ENCODE measurements at regions not wholly inside any gene's neighbourhood (a gene's known extent, or its start where the extent isn't known, plus 50 kb on each side); places are given as distances from the start of the nearest gene placed in this dataset.

DNA sequence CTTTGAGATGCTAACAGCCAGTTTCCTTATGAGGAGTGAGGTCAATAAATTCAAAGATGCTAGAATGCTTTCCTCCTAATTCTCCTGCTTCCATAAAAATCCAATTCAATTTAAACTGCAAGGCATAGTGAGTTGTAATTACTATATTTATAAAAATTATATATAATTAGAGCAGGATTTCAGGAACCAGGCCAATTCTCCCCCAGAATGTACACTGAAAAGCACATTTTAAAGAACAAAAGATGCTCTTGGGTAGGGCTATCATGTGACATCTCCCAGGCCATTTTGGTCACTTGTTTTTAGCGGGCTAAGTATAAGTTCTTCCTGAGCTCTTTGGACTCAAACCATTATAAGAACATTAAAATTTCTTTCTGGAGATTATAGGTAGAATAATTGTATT, 195.7 kb upstream of the KCNG1 start:
- no peak for DNase-seq (ENCODE audit: low spot score)

DNA sequence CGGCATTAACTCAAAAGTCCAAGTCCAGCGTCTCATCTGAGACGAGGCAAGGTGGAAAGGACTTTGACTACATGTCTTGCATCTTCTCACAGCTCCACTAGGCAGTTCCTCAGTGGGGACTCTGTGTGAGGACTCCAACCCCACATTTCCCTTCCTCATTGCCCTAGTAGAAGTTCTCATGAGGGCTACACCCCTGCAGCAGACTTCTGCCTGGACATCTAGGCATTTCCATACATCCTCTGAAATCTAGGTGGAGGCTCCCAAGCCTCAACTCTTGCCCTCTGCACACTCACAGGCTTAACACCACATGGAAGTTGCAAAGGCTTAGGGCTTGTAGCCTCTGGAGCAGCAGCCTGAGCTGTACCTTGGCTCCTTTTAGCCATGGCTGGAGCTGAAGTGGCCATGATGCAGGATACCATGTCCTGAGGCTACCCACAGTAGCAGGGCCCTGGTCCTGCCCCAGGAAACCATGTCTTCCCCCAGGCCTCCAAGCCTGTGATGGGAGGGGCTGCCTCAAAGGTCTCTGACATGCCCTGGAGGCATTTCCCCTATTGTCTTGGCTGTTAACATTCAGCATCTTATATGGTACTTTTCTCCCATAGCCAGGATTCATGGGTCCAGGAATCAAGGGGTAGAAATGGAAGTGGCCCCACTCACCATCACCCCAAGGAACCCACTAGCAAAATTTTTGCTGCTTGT, 194.6 kb upstream of the KCNG1 start:
- DNase-seq (ENCODE audit: low spot score) = no peak

DNA sequence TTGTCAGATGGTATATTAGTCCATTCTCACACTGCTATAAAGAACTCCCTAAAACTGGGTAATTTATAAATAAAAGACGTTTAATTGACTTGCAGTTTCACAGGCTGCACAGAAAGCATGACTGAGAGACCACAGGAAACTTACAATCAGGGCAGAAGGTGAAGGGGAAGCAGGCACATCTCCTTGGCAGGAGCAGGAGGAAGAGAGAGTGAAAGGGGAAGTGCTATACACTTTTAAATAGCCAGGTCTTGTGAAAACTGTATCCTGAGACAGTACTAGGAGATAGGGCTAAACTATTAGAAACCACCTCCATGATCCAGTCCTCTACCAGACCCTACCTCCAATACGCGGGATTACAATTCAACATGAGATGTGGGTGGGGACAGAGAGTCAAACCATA, 193.9 kb upstream of the KCNG1 start:
- no peak for DNase-seq (ENCODE audit: low spot score)

DNA sequence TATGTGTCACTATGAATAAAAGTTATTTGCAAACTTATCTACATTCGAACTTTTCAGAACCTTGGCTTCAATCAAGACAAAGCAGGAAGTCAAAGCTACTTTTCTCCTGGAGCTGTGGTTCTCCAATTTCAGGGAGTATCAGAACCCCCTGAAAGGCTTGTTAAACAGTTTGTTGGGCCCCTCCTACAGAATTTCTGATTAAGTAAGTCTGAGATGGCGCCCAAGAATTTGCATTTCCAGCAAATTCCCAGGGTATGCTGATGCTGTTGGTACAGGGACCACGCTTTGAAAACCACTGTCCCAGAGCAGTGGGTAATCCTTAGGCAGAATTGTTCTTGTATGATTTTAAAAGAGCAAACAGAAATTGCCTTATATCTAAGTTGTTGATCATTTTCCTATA, 189.9 kb upstream of the KCNG1 start:
- no peak for DNase-seq (ENCODE audit: low spot score)

DNA sequence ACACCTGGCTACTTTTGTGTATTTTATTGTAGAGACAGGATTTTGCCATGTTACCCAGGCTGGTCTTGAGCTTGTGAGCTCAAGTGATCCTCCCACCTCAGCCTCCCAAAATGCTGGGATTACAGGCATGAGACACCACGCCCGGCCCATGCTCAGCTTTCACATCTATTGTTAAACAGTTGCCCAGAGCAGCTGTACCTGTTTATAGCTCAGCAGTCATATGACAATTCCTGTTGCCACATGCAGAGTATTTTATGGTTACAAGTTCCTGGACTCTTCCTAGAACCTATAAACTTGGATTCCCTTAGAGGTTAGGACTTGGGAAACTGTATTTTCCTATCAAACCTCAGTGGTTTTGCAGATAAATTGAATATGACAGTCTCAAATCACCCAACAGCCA, 188.3 kb upstream of the KCNG1 start:
- no peak for DNase-seq (ENCODE audit: low spot score)

- no peak for DNase-seq (ENCODE audit: low spot score)
Measured at GRCh38 chr20:51210084-51210483, 187.2 kb upstream of the KCNG1 start.

GRCh38 chr20:51208162-51208561, 185.3 kb upstream of the KCNG1 start:
- DNase-seq (ENCODE audit: low spot score) = no peak

DNA sequence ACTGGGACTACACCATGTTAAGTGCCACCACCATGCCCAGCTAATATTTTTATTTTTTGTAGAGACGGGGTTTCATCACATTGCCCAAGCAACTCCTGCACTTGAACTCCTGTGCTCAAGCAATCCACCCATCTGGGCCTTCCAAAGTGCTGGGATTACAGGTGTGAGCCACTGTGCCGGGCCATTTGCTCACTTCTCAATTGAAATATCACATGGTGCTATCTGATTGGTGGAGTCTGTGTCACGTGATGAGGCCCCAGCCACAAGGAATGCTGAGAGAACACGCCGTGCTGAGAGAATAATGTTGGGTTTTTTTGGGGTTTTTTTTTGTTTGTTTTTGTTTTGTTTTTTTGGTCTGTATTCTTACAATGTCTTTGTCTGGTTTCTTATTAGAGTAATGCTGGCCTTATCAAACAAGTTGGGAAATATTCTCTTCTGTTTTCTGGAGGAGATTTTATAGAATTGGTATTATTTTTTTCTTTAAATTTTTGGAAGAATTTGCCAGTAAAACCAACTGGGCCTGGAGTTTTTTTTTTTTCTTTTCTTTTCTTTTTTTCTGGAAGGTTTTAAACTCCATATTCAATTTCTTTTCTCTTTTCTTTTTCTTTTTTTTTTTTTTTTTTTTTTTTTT, 183.2 kb upstream of the KCNG1 start:
- no peak for DNase-seq (ENCODE audit: low spot score)

DNA sequence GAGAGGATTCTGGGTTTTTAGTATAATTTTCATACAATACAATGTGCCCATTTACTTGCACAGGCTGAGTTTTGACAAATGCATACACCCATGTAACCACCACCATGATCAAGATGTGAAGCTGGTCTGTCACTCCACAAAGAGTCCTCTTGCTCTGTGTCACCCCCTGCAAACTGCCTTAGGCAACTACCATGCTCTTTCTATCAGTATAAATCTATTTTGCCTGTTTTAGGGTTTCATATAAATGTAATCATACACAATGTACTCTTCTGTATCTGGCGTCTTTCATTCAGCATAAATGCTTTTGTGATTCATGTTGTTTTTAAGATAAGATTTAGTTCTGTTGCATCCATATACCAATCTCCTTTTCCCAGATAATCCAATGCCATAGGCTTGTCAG, 181.9 kb upstream of the KCNG1 start:
- DNase-seq (ENCODE audit: low spot score) = no peak

- no peak for DNase-seq (ENCODE audit: low spot score)
Measured at GRCh38 chr20:51204051-51204715, 181.3 kb upstream of the KCNG1 start.

- DNase-seq (ENCODE audit: low spot score) = no peak
Measured at GRCh38 chr20:51202304-51202703, 179.4 kb upstream of the KCNG1 start.

GRCh38 chr20:51199920-51200319, 177.0 kb upstream of the KCNG1 start:
- DNase-seq (ENCODE audit: low spot score) = no peak

- no peak for DNase-seq (ENCODE audit: low spot score)
Measured at GRCh38 chr20:51198876-51199523, 176.1 kb upstream of the KCNG1 start.

GRCh38 chr20:51198238-51198637, 175.3 kb upstream of the KCNG1 start:
- no peak for DNase-seq (ENCODE audit: low spot score)

DNA sequence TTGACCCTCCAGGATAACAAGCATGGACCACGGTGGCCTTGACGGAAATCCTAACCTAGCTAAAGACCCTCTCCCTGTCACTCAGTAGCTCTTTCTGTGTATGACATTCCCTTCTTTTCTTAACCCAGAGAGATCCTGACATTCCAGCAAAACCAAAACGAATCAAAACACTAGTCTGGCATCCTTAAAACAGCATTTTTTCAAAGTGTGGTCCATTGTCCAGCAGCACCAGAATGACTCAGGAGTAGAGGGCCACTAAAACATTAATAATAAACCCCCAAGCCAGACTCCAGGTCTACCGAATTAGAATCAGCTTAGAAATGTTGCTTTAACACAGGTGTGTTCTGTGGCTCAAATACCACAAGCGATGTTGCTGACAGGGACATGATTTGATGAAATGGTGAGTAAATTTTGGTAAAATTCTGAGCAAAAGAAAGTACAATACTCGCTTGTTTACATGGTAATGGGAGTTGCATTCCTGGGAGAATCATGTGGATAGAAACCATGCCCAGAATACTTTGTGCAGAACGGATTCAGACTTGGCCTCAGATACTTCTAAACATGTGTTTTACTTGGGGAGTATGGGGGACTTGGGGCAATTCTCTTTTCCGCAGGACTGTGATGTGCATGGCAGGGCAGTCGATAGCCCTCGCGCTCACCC, 174.2 kb upstream of the KCNG1 start:
- no peak for DNase-seq (ENCODE audit: low spot score)

GRCh38 chr20:51195990-51196389, 173.1 kb upstream of the KCNG1 start:
- no peak for DNase-seq (ENCODE audit: low spot score)

DNA sequence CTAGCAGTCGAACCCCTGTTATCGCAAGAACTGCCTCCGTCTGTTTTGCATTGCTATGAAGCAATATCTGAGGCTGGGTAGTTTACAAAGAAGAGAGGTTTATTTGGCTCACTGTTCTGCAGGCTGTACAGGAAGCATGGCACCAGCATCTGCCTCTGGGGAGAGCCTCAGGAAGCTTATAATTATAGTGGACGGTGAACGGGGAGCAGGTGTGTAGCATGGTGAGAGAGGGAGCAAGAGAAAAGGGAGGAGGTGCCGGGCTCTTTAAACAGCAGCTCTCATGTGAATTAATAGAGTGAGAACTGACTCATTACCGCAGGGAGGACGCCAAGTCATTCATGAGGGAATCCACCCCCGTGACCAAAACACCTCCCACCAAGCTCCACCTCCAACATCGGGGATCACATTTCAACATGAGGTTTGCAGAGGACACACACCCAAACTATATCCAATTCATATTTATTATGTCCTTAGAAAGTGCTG, 172.6 kb upstream of the KCNG1 start:
- peak; percentile 79 for DNase-seq (ENCODE audit: low spot score)

- peak; percentile 59 for DNase-seq (ENCODE audit: low spot score)
Measured at GRCh38 chr20:51193066-51193772, 170.3 kb upstream of the KCNG1 start.

- no peak for DNase-seq (ENCODE audit: low spot score)
Measured at GRCh38 chr20:51190783-51191180, 167.9 kb upstream of the KCNG1 start.

- no peak for DNase-seq (ENCODE audit: low spot score)
Measured at GRCh38 chr20:51189814-51190782, 167.2 kb upstream of the KCNG1 start.
